NCI-H345 (cell line): ENCODE measurements at regions not wholly inside any gene's neighbourhood (a gene's known extent, or its start where the extent isn't known, plus 50 kb on each side); places are given as distances from the start of the nearest gene placed in this dataset.
"Not testable (repeated sequence)": the region's sequence is repeated elsewhere in the genome, so short reads cannot be mapped to it uniquely, and the experiment has no call there.

Experiments
- DNase-seq: peaks from one replicate; lab custom pipeline; 2025; lab: John Stamatoyannopoulos, UW

DNA sequence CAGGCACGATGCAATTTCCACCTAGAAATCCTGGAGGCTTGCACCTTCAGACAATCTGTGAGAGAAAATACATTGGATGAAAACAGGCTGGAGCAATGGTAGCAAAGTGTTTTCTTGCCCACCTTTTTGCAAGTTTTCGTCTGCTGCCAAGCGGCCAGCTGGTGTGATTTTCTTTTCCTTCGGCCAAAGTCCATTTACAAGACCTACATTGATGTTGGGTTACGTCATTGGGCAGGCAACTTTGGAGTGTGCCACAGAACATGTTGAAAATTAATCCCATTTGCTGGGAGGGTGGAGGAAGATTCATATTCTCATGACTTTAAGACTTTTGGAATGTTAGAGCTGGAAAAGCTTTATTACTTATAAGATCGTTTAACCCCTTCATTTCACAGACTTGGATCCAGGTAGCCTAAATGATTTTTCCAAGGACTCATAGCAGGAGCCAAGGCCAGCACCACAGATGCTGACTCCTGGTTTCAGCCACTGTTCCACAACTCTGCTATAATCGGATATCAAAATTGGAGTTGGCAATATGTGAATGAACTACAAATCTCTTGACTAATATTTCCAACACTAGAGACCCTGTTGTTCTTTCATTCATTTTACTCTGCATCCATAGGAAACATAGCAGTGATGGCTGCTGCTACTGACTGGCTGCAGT lies 352.1 kb downstream of the RND3 start:
- no peak for DNase-seq

DNA sequence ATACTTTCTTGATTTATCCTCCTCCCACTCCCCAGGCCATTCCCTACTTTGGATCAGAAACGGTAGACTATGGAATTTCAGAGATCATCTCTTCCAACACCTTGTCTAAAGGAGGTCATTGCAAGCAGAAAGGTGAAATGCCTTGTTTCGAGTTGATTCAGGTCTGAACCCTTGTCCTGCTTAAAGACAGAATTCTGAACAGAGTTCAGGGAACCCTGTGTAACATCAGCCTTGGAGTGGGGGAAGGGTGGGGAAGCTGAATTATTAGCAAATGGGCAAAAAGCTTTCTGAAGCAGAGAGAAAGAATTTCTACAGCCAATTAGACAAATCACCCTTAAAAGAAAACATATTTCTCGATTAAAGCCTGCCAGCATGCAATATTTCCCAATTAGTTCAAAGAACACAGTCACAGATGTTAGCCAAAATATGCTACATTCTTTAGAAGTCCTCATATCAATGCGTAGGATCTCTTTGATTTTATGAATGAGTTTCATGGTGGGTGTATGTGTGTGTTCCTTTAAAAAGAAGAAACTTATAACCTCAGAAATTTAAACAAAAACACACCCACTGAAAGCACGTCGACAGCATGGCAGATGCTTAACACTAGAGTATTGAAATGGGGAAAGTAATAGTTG lies 353.1 kb downstream of the RND3 start:
- DNase-seq, result no peak

DNA sequence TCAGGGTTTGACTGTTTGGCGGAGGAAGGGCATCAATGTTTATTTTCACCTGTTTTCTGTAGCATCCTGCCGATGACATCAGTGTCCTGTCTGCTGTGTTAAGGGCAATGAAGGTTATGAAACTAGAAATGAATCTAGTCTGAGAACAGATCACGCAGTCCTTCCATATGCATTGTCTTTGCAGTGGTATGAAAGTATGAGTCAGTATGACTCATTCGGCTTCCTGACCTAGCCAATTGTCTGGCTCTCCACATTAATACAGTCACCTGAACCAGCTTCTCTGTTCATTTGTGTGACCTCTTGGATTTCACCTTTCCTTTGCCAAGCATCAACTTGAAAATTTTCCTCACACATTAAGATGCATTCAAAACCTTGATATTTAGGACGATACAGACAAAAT lies 353.8 kb downstream of the RND3 start:
- DNase-seq, result peak; percentile 10

DNA sequence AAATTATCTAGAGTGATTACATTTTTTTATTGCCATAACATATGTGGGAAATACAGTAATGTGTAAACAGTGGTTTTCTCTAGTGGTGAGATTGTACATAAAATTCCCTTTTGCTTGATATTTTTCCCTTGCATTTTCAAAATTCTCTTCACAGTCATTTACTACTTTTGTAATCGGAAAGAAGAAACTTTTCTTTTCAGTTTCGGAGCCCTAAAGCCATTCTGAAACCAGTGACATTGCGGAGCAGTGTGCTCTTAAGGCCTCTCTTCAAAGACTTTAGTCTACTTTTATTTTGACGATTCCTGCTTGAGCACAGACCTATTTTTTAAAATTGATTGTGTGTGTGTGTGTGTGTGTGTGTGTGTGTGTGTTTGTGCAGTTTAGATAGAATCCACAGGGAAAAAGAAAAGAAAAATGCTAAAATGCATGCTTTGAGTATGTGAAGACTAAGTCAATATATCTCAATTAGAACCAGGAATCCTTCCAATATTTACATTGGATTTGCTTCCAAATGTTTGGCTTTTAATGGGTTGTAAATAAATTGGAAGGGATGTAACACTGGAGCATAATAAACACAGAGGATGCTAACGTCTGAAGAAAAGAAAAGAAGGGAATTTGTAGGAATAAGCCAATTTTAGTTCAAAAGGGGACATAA lies 357.4 kb downstream of the RND3 start:
- no peak for DNase-seq

DNA sequence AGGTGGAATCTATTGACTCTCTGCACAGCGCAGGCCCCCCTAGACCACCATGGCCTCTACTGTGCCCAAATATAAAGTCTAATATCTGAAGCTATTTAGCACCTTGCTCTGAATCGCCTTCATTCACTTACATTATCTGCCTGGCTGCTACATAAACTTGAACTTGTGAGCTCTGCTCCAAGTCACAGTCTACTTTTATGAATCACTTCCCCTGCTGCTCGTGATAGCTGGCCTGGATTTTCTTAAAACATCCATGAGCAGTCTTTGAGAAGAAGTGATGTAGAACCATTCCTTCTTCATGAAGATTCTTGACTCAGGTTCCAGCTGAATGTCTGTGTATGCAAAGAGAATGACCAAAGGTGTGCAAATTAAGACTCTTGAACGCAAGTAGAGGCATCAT lies 359.5 kb downstream of the RND3 start:
- no peak for DNase-seq

DNA sequence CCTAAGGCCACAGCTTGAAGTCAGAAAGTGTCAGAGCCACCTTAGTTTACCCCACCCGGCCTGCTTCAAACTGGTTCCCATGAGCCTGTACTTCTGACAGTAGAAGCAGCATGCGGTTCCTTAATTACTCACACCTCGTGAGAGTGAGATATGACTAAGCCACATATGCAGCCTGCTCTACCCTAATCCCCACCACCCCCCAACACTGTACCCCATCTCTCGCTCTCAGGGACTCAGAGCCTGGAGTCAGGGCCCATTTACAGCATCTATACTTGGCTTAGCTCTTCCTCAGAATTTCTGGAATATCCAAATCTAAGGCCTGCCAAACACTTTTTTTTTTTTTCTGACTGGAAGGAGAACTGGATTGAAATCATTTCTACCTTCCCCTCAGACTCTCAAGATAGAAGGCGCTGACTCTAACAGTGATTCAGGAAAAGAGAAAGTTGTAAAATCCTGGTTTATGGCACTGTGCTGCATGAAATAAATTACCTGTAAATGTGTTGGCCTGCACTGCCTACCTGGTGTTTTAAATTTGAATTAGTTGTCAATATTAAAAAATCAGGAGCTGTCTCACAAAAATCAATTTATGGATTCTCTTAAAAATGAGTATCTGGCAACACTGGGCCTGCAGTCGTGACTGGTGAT lies 360.0 kb downstream of the RND3 start:
- DNase-seq, result no peak

DNA sequence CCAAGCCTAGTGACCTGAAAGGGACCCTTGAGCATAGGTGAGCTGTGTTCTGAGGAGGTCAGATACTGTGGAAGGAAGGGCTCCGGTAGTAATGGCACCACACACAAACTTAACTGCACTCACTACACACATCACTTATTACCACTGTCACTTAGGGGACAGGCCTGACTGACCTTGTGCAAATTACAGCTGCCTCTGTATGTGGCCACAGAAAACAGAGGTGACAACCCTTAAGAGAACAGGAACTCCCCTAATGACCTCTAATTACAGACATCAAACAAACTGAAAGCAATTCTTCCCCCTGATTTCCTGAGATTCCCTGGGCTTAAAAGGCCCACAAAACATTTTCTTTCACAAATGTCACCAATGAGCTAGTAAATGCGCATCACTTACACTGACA lies 360.6 kb downstream of the RND3 start:
- no peak for DNase-seq

DNA sequence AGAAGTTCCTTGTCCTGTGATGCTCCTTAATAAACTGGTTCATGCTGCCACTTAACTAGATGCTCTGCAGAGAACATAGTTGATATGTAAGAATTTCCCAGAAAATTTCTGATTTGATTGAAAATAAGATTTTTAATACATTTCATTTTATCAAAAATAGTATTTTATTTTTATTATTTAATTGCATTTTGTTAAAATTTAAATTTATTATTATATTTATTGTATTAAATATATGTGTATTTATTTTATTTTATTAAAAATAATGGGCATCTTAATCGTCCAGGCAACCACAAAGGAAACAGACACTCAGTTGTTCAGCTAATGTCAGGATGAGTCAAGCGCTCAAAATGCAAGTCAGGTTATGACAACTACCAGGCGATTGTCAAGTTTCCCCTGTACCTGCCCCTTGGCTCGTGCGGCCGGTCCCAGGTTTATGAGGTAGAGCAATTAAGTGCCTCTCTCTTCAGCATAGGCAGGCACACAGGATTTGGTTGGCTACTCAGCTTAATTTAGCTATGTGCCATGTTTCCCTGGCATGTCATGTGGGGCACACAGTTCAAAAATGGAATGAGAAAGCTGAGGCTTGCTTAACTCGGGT lies 361.2 kb downstream of the RND3 start:
- no peak for DNase-seq

DNA sequence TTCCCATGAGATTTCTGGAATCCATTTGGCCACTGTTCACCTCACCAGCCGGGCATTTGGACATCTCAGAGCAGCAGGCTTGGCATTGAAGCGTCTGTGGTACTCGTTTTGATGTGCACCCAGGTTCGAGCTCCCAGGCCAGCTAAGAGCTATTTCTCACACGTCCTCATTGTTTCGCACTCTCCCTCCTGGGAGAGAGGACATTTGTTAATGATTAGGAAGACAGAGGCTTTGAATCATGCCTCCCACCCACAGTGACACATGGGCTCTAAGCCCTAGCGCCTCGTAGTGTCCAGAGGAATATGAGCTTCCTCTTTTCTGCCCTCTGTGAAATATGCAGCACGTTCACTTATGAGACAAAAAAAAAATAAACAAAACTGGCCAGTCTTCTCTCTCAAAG lies 361.8 kb downstream of the RND3 start:
- DNase-seq, result no peak

DNA sequence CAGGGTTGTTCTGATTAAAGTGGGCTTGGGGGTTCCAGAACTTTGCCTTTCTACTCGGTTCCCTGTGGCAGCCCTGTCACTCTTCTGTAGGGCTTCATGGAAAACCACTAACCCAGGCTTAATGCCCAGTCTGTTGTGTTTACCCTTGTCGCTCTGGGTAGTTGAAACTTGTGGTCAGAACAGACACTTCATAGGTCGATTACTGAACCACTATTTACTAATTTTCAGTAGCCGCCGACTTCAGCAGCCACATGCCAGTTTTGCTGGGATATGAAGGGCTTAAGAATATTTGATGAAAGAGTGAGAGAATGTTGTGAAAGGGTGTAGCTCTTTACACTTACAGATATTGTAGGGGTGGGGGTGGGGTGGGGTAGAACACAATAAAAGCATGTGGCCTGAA lies 362.3 kb downstream of the RND3 start:
- DNase-seq, result no peak

DNA sequence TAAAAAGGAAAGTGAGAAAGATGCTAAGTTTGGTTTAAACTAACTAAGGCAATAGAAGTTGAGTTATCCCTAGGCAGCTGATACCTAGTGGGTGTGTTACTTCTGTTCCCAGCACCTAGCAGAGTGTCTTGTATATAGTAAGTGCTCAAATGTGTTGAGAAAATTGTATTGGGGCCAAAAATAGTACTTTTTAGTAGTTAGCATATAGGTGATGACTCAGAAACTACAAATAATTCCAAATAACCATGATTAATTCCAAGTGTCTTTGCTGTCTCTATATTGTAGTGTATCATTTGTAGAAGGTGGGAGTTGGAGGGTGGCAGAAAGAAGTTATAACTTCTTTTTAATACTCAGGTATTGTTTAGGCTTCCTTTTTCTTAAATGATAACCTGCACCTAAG lies 362.7 kb downstream of the RND3 start:
- DNase-seq, result no peak

DNA sequence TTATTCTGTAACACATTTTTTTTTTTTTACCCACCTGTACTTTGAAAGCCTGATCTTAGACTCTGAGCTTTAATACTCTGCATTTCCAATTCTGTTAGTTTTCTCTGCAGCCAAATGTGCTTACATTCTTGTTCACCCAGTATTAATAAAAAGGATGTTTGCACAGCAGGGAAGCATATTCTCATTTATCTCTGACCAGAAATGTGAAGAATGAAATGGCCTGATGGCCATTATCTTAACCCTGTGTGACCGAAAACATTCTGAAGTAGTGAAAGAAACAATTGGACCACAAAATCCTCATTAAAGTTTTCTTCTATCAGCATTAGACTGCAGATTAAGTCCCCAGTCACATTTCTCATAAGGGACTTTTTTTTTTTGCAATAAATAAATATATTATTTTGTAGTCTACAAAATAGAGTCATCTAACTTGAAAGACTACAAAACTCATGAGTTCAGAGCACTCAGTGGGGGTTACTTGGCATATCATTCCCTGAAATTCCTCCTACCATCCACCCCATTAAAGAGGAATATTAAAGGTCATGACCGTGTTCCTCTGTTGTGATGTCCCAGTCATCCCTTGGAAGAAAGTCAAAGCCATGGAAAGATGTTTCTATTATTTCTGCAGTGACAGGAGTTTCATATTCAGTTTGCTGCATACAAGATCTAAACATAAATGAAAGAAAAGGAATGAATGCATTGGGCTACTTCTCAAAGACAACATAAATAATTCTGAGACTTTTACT lies 364.4 kb downstream of the RND3 start:
- no peak for DNase-seq

DNA sequence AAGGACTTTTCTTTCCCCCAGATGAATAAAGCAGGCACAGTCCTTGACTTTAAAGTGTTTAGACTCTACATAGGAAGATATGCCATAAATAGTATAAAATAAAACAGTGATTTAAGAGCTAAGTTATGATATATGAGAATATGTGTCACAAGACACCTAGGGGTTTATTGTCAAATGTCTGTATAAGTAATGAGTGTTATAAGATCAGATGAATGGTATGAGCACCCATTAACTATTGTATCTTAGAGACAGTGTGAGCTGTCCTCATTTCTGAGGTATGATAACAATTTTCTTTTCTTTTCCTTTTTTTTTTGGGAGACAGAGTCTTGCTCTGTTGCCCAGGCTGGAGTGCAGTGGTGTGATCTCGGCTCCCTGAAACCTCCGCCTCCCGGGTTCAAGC lies 365.3 kb downstream of the RND3 start:
- no peak for DNase-seq

DNA sequence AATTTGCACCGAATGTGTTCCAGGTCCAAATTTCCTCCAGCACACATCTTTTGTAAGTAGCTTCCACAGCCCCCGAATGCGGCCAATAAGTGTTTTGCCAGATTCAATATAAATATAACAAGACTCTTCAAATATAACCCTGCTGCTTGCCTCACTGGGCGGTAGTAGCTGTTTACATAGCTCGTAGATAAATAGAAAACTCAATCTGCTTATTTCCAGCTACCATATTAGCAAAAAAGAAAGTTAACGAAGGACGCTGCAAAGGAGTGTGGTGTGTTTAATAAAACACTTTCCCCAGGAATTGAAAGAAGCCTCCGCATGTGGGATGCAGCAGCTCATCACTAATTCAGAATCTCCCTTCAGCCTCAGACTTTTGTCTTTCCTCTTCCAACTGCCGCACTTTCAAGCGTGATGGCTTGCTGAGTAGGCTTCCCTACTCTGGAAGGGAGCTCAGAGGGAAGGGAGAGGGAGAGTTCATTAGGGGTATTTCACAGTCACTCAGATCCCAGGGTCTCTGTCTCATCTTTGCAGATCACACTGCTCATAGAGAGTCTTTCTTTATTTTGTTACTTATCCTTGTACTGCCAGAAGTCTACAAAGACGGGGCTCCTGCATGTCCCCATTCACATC lies 367.0 kb downstream of the RND3 start:
- DNase-seq, result peak; percentile 61

DNA sequence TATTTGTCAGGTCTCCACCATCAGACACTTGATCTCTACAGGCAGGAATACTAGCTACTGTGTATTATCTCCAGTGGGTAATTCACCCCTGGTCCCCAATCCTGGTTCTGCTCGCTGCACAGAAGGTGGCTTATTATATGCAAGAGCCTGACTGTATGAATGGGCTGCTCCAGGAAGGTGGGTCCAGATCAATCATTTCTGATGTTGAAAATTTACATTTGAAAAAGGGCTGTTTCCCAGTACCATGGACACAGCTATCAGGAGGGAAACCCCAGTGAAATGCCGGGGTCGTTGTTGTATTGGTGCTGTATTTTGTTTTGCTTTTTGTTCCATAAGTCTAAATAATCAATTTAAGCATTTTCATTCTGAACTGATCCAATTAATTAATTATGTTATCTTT lies 367.6 kb downstream of the RND3 start:
- DNase-seq, result peak; percentile 25

DNA sequence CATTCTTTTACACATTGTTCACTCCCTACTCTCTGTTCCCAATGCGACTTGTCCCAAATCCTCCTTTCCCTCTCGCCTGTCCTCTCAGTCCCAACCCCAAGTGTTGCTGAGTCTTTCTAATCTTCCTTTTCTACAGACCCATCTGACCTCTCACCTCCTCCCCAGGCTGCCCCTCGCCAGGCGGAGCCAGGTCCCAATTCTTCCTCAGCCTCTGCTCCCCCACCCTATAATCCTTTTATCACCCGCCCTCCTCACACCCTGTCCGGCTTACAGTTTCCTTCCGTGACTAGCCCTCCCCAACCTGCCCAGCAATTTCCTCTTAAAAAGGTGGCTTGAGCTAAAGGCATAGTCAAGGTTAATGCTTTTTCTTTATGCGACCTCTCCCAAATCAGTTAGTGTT lies 373.4 kb downstream of the RND3 start:
- DNase-seq, result not testable (repeated sequence)

DNA sequence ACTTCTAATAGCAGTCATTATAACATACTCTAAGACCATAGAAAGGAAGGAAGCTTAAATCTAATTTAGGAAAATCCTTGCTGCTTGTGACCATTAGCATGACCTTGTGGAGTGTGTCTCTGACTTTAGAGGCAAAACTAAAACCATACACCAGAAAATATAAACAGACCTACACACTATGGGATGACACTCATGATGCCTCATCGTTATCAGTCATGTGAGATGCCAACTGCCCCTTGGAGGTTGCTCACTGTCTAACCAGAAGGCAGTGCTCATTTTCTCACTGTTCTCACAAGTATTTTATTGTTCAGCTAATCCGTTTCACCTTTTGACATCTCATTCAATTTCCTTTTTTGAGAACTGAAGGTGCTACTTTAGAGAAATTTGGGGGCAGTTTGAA lies 376.9 kb downstream of the RND3 start:
- no peak for DNase-seq

DNA sequence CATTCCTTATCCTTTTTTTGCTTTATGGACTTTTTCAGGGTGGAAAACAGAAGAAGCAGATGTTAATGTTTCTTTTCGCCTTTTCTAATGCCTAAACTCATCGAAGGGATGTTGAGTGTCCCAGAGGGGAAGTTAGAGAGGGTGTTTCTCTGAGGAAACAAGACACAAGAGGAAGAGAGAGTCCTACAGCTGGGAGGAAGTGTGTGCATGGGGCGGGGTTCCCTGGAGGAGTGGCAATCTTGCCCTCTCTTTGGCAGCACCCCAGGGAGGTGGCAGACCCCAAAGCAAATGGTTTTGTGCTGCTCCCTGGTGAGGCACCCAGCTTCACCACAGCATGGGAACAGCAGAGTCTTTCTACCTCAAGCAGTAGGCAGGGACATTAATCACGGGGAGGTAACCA lies 377.6 kb downstream of the RND3 start:
- DNase-seq, result no peak

DNA sequence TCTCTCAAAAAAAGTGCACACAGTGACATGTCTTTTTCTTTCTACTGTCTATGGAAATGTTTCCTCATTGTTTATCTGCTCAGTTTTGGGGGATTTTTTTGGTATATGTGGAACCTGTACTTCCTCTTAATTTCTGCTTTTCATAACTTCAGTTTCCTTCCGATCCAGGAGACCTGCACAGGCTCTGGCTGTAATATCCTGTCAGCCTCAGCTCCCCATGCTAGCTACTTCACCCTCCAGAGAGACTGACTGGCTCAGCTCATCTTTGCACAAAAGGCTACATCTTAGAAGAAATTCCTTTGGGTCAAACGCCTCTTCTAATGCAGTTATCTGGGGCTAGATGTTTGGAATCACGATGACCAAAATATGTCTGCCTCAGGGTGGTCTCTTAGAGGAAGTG lies 378.4 kb downstream of the RND3 start:
- DNase-seq, result no peak

DNA sequence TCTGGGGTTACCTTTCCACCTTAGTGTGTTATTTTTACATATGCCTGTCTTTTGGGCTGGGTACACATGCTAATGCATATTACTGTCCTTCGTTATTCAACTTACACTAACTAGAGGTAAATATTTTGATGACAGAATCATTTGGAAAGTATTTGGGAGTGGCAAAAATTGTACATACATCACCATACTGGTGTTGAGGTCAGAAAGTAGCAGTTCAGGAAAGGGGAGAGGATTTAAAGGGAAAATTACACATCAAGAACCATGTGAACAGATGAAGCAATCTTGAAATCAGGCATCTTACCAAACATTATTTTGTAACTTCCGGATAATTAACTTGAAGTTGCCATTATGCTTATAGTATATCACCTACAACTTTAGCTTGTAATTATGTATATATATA lies 379.7 kb downstream of the RND3 start:
- DNase-seq, result no peak

DNA sequence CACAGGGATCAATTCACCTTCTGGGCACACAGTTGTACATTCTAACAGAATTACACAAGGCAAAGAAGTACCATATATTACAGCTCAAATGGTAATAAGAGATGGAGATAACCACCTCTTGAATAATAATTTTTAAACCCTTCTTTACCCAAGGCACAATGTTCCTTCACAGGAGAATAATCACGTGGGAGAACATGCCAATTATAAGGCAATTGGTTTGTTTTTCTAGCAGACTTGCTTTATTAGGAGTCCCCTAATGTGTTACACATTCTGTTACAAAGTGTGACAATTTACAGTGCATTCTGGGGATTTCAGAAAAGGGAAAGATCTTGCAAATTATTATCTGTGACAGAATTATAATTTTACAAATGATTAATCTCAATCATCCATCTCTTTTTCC lies 380.3 kb downstream of the RND3 start:
- no peak for DNase-seq

DNA sequence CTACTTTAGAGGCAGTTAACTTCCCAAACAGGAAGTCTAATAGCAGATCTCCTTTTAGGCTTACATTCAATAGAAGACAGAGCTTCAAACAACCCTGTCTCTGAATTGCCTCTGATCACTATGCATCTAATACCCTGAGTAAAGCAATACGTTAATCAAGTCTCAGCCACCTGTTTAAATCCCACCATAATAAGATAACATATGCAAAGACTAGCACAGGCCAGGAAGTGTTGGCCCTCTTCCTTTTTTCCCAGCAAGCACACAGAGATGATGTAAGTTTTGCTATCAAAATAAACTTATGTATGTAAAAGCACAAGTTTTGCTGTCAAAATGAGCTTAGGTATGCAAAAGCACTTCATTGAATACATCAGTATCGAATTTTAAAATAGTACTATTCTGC lies 385.5 kb downstream of the RND3 start:
- DNase-seq, result no peak
